ENCODE measurements at regions not wholly inside any gene's neighbourhood (a gene's known extent, or its start where the extent isn't known, plus 50 kb on each side); places are given as distances from the start of the nearest gene placed in this dataset.

- no peak for TF ChIP-seq ZNF138 (CRISPR knock-in tag; conservative IDR thresholded peaks at IDR 0.05)
- no peak for TF ChIP-seq ZNF532 (CRISPR knock-in tag; IDR thresholded peaks at IDR 0.05; ENCODE audit: borderline replicate concordance)
- TF ChIP-seq NR3C1 (CRISPR knock-in tag; conservative IDR thresholded peaks at IDR 0.05; ENCODE audit: low read depth) = no peak
These were observed 208.1 kb upstream of the ADGRL3 start (continued) for GRCh38 chr4:60992037-60992436.

- no peak overlapping the region for H3K27ac Mint-ChIP-seq
- CTCF ChIA-PET = no interaction called here
- POLR2A ChIA-PET = no interaction called here
- TF ChIP-seq MLX (CRISPR knock-in tag; IDR thresholded peaks at IDR 0.05) (no peak), ELF4 (CRISPR knock-in tag; IDR thresholded peaks at IDR 0.05; ENCODE audit: low read depth) (no peak), TP53 (CRISPR knock-in tag; IDR thresholded peaks at IDR 0.05) (no peak), ATF3 (CRISPR knock-in tag; conservative IDR thresholded peaks at IDR 0.05) (no peak), MXD4 (CRISPR knock-in tag; IDR thresholded peaks at IDR 0.05; ENCODE audit: borderline replicate concordance) (no peak), SP1 (CRISPR knock-in tag; conservative IDR thresholded peaks at IDR 0.05) (no peak), PREB (CRISPR knock-in tag; IDR thresholded peaks at IDR 0.05; ENCODE audit: borderline replicate concordance) (no peak), ZNF416 (CRISPR knock-in tag; IDR thresholded peaks at IDR 0.05) (no peak), ZNF317 (CRISPR knock-in tag; IDR thresholded peaks at IDR 0.05; ENCODE audit: borderline replicate concordance, low read depth) (no peak), IRF1 (CRISPR knock-in tag; IDR thresholded peaks at IDR 0.05) (no peak), NFATC4 (CRISPR knock-in tag; IDR thresholded peaks at IDR 0.05) (no peak), FOXK1 (CRISPR knock-in tag; IDR thresholded peaks at IDR 0.05) (no peak)
- no peak for DNase-seq (ENCODE audit: low spot score)
- peaks cover 7% of the 10 kb centered on the region for H3K36me3 Mint-ChIP-seq
- no peak overlapping the region for H3K4me3 Mint-ChIP-seq
- no peak for ATAC-seq
- no peaks in the 10 kb centered on the region for H3K4me1 Mint-ChIP-seq
- H3K27me3 Mint-ChIP-seq (ENCODE audit: low read depth) = no peaks in the 10 kb centered on the region
- H3K9me3 Mint-ChIP-seq = peaks cover 25% of the 10 kb centered on the region
These were observed 196.8 kb upstream of the ADGRL3 start for GRCh38 chr4:61003301-61003700.

GRCh38 chr4:61004651-61005170 lies 195.4 kb upstream of the ADGRL3 start:
- ChIA-PET POLR2A (no interaction called here), CTCF (no interaction called here)
- no peak for DNase-seq (ENCODE audit: low spot score)
- no peaks in the 10 kb centered on the region for H3K4me1 Mint-ChIP-seq
- H3K9me3 Mint-ChIP-seq = peaks cover 25% of the 10 kb centered on the region
- peaks cover 7% of the 10 kb centered on the region for H3K36me3 Mint-ChIP-seq
- no peaks in the 10 kb centered on the region for H3K27me3 Mint-ChIP-seq (ENCODE audit: low read depth)
- H3K4me3 Mint-ChIP-seq = no peak overlapping the region
- ATAC-seq = no peak
- H3K27ac Mint-ChIP-seq = no peak overlapping the region
- TF ChIP-seq STAT6 (CRISPR knock-in tag; conservative IDR thresholded peaks at IDR 0.05; ENCODE audit: low read depth) (no peak), CBFB (CRISPR knock-in tag; IDR thresholded peaks at IDR 0.05; ENCODE audit: low read depth) (no peak), ZBTB43 (CRISPR knock-in tag; IDR thresholded peaks at IDR 0.05) (no peak), NR2C2 (CRISPR knock-in tag; IDR thresholded peaks at IDR 0.05) (no peak), ZNF138 (CRISPR knock-in tag; conservative IDR thresholded peaks at IDR 0.05) (no peak), NFYB (CRISPR knock-in tag; conservative IDR thresholded peaks at IDR 0.05; ENCODE audit: low read depth) (no peak), SMAD4 (CRISPR knock-in tag; IDR thresholded peaks at IDR 0.05) (no peak), USF1 (CRISPR knock-in tag; IDR thresholded peaks at IDR 0.05) (no peak), ZNF317 (CRISPR knock-in tag; IDR thresholded peaks at IDR 0.05; ENCODE audit: borderline replicate concordance, low read depth) (no peak), ETV6 (CRISPR knock-in tag; IDR thresholded peaks at IDR 0.05) (no peak)

Data from WTC11 (cell line).